Activated B cell treated with CpG ODN at 0.5 μM for 24 hours (primary cell): ENCODE measurements at regions not wholly inside any gene's neighbourhood (a gene's known extent, or its start where the extent isn't known, plus 50 kb on each side); places are given as distances from the start of the nearest gene placed in this dataset.

Source experiments
- ATAC-seq: fragments of 200-7000 bp; cut with Tn5 transposase; one replicate; pipeline ENCODE4 v1.10.0; 2021; ENCODE audit warnings: low read depth, mild to moderate bottlenecking, moderate library complexity
- CTCF ChIA-PET: fragments of 350-600 bp; sonication (Branson Sonifier 250); formaldehyde crosslinking; loops from one replicate; lab custom pipeline; 2021; ENCODE audit warnings: antibody characterized with exemption; lab: Charles Lee
- POLR2A ChIA-PET: fragments of 350-600 bp; sonication (Branson Sonifier 250); formaldehyde crosslinking; loops from one replicate; lab custom pipeline; 2021; ENCODE audit warnings: antibody characterized with exemption; lab: Charles Lee
- DNase-seq: peaks from one replicate; pipeline ENCODE4 v3.0.0; 2022
- H3K27ac Mint-ChIP-seq: one replicate; pipeline ENCODE4 v1.8.0; 2020; ENCODE audit warnings: mixed read lengths
- H3K27me3 Mint-ChIP-seq: one replicate; pipeline ENCODE4 v1.8.0; 2021; ENCODE audit warnings: mixed read lengths
- H3K36me3 Mint-ChIP-seq: one replicate; pipeline ENCODE4 v1.8.0; 2021; ENCODE audit warnings: low read depth, mixed read lengths
- H3K4me1 Mint-ChIP-seq: one replicate; pipeline ENCODE4 v1.8.0; 2021; ENCODE audit warnings: mixed read lengths
- H3K4me3 Mint-ChIP-seq: one replicate; pipeline ENCODE4 v1.8.0; 2020; ENCODE audit warnings: mild to moderate bottlenecking, mixed read lengths
- H3K9me3 Mint-ChIP-seq: one replicate; pipeline ENCODE4 v1.8.0; 2020; ENCODE audit warnings: mixed read lengths
- intact Hi-C: fragments of 100-400 bp; cut with micrococcal nuclease; formaldehyde crosslinking; loops from one replicate; pipeline ENCODE4 v1.15.1; 2024
- TF ChIP-seq, protein P1 (sequence below): fragments of 200-600 bp; IDR thresholded peaks from one replicate; pipeline ENCODE4 v1.8.0; 2022; ENCODE audit warnings: antibody characterized with exemption, mild to moderate bottlenecking

DNA sequence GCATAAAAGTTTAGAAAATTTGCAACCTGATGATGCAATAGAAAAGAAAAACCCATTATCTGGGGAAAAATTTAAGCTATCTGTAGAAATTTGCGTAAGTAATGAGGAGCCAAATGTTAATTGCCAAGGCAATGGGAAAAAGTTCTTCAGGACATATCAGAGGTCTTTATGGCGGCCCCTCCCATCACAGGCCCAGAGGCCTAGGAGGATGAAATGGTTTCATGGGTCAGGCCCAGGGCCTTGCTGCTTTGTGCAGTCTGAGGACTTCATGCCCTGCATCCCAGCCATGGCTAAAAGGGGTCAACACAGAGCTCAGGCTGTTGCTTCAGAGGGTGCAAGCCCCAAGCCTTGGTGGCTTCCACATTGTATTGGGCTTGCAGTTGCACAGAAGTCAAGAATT, 582.8 kb downstream of the COL12A1 start:
- DNase-seq, result no peak
- TF ChIP-seq, protein P1, sequence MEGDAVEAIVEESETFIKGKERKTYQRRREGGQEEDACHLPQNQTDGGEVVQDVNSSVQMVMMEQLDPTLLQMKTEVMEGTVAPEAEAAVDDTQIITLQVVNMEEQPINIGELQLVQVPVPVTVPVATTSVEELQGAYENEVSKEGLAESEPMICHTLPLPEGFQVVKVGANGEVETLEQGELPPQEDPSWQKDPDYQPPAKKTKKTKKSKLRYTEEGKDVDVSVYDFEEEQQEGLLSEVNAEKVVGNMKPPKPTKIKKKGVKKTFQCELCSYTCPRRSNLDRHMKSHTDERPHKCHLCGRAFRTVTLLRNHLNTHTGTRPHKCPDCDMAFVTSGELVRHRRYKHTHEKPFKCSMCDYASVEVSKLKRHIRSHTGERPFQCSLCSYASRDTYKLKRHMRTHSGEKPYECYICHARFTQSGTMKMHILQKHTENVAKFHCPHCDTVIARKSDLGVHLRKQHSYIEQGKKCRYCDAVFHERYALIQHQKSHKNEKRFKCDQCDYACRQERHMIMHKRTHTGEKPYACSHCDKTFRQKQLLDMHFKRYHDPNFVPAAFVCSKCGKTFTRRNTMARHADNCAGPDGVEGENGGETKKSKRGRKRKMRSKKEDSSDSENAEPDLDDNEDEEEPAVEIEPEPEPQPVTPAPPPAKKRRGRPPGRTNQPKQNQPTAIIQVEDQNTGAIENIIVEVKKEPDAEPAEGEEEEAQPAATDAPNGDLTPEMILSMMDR, result no peak
- Mint-ChIP-seq H3K36me3 (no peaks in the 10 kb centered on the region), H3K4me1 (no peaks in the 10 kb centered on the region), H3K27me3 (no peaks in the 10 kb centered on the region), H3K4me3 (no peak overlapping the region), H3K27ac (no peak overlapping the region), H3K9me3 (peaks cover 9% of the 10 kb centered on the region)
- POLR2A ChIA-PET, result no interaction called here
- CTCF ChIA-PET, result no interaction called here
- intact Hi-C loops, result no loop called here
- no peak for ATAC-seq

DNA sequence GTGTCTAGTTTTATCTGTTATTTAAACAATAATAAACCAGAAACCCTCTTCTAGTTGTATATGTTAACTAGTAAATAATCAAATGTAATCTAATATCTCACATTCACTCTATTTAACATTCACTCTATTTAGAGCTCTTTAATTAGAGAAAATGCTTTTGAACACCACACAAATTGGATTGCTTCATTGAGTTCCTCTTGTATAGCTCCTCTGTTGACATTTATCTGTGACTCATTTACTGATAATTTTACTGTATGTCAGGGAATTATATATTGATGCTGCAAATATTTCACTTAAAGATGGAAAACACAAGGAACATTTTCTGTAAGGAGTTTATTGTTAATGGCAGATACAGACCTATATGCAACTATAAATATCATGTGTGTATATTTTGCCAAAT, 594.6 kb downstream of the COL12A1 start:
- Mint-ChIP-seq H3K36me3 (no peaks in the 10 kb centered on the region), H3K27ac (no peak overlapping the region), H3K9me3 (peaks cover 3% of the 10 kb centered on the region), H3K4me1 (no peaks in the 10 kb centered on the region), H3K4me3 (no peak overlapping the region), H3K27me3 (no peaks in the 10 kb centered on the region)
- POLR2A ChIA-PET, result no interaction called here
- CTCF ChIA-PET, result no interaction called here
- no peak for ATAC-seq
- no peak for DNase-seq
- intact Hi-C loops, result no loop called here
- TF ChIP-seq, protein P1, result no peak

DNA sequence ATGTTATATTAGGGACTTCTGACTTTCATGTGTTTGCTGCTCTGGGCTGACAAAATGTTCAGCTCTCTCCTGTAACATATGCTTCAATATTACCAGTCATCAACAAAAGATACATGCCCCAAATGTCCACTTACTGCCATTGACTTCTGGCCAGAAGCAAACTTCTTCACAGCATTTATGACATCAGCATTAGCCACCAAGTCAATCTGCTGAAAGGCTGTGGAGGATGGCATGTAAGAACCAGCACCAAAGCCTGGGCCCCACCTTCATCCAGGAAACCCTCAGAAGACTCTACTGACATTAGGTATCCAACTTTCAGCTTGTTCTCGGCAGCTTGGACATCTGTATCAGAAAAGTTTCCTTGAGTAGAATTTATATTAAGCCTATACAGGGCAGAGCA, 595.5 kb downstream of the COL12A1 start:
- intact Hi-C loops, result no loop called here
- ChIA-PET CTCF (no interaction called here), POLR2A (no interaction called here)
- H3K4me1 Mint-ChIP-seq, result no peaks in the 10 kb centered on the region
- peaks cover 2% of the 10 kb centered on the region for H3K9me3 Mint-ChIP-seq
- H3K4me3 Mint-ChIP-seq, result no peak overlapping the region
- TF ChIP-seq, protein P1, result no peak
- no peaks in the 10 kb centered on the region for H3K36me3 Mint-ChIP-seq
- no peak for DNase-seq
- no peaks in the 10 kb centered on the region for H3K27me3 Mint-ChIP-seq
- ATAC-seq, result no peak
- H3K27ac Mint-ChIP-seq, result no peak overlapping the region

DNA sequence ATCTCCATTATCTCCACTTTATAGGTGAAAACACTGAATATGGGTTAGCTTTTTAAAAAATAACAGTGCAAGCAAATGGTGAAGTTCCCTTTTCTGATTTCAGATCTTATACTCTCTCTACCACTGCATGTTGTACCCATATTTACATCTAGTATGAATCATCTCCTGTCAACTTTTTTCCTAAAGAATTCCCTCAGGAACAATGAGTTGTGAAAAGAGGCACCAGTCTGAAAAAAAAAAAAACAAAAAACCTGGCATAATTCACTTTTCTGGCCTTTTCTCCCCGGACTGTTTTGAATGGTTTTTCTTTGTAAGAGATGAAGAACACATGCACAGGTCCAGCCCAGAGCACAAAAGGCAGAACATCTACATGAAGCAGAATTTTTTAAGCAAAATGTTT, 596.0 kb downstream of the COL12A1 start:
- Mint-ChIP-seq H3K36me3 (no peaks in the 10 kb centered on the region), H3K27ac (no peak overlapping the region), H3K9me3 (peaks cover 2% of the 10 kb centered on the region), H3K27me3 (no peaks in the 10 kb centered on the region), H3K4me1 (no peaks in the 10 kb centered on the region), H3K4me3 (no peak overlapping the region)
- TF ChIP-seq, protein P1, result no peak
- intact Hi-C loops, result no loop called here
- POLR2A ChIA-PET, result no interaction called here
- CTCF ChIA-PET, result no interaction called here
- no peak for DNase-seq
- ATAC-seq, result no peak

DNA sequence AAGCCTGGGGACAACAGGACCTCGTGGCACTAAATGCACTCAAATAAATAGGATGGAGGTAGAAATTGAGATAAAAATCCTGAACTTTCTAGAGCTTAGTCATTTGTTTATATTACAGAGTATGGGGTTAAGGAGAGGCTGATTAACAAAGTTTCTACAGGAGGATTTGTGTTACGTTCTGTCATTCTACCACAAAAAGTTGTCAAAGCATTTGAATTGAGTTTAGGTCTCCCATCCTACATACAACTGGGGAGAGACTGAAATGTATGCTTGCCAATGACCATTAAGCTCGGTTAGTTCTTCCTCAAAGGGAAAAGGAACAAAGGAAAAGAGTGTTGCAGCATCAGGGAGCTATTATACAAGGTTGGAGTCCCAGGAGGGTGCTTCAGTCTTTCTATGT, 597.9 kb downstream of the COL12A1 start:
- Mint-ChIP-seq H3K27ac (no peak overlapping the region), H3K36me3 (no peaks in the 10 kb centered on the region), H3K4me1 (no peaks in the 10 kb centered on the region), H3K9me3 (peaks cover 2% of the 10 kb centered on the region), H3K4me3 (no peak overlapping the region), H3K27me3 (no peaks in the 10 kb centered on the region)
- ATAC-seq, result no peak
- TF ChIP-seq, protein P1, result no peak
- intact Hi-C loops, result no loop called here
- no peak for DNase-seq
- ChIA-PET POLR2A (no interaction called here), CTCF (no interaction called here)
